ENCODE measurements at regions not wholly inside any gene's neighbourhood (a gene's known extent, or its start where the extent isn't known, plus 50 kb on each side); places are given as distances from the start of the nearest gene placed in this dataset.
A peak's percentile ranks its signal among the peaks of the same experiment; 100 is the strongest.
"Not testable (repeated sequence)": the region's sequence is repeated elsewhere in the genome, so short reads cannot be mapped to it uniquely, and the experiment has no call there.

DNA sequence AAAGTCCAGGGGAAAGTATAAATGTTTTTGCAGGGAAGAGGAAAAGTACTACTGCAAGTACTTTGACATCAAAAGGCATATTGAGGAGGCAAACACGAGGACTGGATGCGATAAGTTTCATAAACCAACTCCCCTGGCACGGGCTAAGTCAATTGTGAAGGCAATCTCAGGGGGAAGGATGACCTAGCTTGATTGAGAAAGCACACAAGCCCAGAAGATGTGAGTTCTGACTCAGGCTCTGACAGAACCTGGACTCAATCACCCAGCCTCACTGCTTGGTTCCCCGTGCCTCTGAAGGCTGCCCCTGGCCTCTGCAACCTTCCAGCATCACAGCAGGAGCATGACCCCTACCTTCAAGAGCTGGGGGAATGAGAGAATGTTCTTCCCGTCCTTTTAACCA, 93.2 kb upstream of the ZNF438 start:
- no peak for DNase-seq (ENCODE audit: low read depth)

DNA sequence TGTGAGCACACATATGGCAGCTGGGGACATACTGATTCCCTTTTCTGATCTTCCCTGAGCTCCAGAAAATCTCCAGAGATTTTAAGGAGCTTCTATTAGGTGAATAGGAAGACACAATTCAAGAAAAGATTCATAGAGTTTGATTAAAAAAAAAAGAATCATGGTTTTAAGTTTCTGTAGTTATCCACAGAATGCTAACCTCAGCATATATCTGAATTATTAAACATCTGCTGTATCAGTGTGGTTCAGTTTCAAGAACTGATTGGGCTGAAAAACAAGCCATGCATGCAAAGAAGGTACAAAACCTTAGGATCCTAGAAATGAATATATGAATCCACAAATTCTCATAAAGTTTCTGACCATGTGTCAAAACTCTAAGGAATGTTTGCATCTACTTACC, 94.1 kb upstream of the ZNF438 start:
- no peak for DNase-seq (ENCODE audit: low read depth)

DNA sequence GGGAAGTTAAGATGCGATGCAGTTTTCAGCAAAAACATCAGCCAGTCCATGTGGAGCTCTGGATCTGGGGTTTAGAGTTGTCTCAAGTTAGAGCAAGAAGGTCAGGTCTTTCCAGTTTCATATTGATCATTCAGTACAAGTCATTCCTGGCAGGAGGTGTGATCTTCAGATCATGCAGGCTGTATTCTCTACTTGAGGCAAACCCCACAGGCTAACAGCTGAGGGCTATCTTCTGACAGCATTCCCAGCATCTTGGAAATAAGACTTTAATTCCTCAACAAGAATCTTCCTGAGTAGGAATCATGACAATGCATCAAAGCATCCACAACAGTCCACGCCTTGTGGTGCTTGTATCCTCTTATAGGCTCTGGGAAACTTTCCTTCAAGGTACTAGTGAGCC, 94.9 kb upstream of the ZNF438 start:
- DNase-seq (ENCODE audit: low read depth), result no peak

DNA sequence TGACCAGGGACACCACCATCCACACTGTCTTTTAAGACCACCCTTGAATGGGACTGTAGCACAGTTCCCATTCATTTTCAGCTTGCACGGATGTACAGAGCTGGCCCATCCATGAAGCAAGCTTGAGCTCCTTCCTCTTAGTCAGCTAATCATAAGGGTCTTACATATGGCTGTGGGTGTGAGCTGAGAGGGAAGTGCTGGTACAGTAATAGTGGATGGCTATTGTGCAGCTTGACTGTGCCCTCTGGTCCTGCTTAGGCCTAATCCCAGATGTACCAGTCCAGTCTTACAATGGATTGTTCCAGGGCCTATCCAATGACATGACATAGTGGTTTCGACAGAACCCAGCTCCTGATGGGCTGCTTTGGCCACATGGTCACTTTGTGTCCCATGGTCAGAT, 96.9 kb upstream of the ZNF438 start:
- no peak for DNase-seq (ENCODE audit: low read depth)

DNA sequence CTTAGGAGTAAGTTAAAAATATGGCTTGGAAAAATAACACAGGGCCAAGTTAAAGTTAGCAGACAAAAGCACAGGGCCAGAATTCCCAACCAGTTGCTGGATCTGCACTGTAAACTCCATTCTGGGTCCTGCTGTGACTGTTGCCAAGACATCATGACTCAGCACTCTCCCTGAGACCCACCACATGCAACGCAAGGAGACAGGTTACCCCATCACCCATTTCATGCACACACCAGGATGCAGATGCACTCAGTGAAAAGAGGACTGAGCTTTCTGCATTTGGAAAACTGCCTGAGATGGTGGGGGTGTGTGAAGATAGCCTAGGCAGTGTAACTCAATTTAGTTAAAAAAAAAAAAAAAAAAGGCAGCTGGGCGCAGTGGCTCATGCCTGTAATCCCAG, 97.6 kb upstream of the ZNF438 start:
- DNase-seq (ENCODE audit: low read depth), result no peak

DNA sequence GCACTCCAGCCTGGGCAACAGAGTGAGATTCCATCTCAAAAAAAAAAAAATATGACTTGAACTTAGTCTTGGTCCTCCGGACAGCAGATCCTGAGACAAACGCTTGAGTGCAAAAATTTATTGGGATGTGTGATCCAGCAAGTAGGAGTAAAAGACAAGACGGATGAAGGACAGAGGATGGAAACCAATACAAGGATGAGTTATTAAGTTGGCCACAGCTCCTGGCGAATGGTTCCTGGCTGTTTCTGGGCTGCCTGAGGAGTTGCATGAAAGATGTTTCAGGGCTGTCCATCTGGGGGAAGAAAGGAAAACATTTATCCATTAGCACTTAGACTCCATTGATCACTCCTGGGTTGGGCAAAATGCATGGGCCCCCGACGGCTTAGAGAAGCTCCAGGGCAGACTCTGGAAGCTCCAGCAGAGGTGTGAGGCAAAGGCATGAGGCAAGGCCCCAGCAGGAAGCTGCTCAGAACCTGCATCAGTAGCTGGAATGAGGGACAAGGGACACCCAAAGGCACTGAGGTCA, 98.3 kb upstream of the ZNF438 start:
- no peak for DNase-seq (ENCODE audit: low read depth)

DNA sequence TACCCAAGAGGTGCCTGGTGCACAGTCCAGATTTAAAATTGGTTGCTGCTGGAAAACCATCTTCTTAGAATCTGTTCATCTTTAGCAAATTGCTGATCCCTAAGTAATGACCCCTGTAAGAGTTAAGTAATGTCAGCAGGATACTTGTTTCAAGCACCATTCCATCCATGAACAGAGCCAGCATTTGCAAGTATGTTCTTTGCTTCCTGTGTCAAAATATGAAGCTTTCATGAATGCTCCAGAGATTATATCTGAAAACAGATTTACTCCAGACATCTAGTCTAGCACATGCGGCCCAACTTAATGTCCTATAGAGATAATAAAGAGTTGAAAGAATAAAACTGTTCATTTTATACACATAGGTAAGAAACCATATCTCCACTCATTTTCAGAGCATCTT, 98.7 kb upstream of the ZNF438 start:
- no peak for DNase-seq (ENCODE audit: low read depth)

DNA sequence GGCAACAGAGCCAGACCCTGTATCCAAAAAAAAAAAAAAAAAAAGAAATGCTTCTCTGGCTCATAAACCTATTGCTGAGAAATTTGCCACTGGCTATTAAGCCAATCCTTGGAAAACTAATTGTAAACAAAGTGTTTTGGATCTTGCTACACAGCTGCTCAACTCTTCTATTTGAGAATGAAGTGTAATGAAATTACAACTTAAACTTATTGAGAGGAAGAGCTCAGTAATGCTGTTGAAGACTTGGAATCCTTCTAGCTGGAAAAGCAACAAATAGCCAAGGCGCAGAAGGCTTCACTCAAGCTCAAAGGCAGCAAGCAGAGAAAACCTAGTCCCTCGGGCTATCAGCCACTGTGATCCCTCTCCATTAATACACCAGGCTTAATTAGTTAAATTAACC, 99.6 kb upstream of the ZNF438 start:
- DNase-seq (ENCODE audit: low read depth), result no peak

DNA sequence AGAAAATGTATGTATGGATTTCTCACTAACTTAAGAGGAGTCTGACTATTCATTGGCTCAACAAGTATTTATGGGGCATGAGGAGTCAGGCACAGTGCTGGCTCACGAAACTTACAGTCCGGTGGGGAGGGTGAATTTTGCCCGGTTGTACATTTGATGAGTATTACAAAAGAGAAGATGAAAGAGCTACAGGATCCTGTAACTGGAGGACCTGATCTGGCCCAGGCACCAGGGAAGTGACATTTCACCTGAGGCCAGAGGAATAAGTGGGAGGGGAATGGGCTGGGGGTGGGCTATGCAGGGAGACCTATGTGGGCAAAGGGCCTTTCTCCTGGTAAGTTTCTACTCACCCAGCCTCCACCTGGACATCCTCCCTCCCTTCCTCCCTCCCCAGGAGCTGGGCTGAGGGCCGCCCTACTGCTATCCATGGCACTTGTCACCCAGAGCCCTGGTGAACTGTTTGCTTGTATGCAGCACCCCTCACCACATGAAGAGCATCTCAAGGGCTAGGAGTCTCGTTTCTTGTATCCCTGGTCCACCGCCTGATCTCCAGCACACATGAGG, 101.1 kb upstream of the ZNF438 start:
- no peak for DNase-seq (ENCODE audit: low read depth)

DNA sequence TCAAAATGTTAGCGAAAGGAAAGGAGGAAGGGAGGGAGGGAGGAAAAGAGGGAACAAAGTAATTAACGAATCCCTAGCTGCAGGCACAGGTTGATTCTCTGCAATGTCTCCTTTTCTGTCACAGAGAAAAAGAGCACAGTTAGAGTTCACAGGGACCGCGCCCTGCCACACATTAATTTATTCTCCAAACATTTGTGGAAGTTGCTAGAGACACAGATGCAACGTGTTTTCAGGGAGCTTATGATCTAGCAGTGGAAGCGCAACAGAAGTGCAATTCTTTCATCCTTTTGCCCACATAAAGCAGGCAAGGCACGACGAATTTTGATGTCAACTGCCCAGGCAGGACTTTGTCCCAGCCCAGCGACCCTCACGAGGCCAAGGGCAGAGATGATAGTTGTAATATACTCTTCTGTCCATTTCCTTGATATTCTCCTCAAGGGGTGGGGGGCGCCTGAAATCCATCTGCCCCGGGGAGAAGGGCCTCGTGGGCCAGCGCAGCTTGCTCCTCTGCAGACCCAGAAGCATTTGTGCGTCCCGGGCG, 101.7 kb upstream of the ZNF438 start:
- DNase-seq (ENCODE audit: low read depth), result no peak

DNA sequence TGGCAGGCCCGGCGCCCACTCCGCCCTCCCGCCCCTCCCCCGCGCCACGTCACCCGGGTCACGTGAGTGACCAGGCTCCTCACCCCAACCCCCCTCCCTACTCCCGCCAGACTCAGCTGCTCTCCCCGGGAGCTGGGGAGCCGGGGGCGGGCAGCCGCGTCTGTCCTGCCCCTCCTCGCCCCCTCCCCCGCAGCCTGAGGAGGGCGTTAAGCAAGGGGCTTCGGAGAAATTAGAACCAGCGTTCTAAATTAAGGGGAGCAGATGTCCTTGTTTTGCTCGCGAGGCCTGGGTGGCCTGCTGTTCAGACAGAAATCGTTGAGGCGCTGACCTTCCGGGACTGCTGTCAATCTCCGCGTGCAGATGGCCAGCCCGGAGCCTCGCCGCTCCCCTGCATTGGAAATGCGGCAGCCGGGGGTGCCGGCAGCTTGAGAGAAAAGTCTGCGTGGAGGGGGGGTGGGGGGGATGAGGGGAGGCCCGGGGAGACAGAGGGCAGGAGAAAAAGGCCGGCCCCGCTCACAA, 102.2 kb upstream of the ZNF438 start:
- DNase-seq (ENCODE audit: low read depth), result peak; percentile 62

DNA sequence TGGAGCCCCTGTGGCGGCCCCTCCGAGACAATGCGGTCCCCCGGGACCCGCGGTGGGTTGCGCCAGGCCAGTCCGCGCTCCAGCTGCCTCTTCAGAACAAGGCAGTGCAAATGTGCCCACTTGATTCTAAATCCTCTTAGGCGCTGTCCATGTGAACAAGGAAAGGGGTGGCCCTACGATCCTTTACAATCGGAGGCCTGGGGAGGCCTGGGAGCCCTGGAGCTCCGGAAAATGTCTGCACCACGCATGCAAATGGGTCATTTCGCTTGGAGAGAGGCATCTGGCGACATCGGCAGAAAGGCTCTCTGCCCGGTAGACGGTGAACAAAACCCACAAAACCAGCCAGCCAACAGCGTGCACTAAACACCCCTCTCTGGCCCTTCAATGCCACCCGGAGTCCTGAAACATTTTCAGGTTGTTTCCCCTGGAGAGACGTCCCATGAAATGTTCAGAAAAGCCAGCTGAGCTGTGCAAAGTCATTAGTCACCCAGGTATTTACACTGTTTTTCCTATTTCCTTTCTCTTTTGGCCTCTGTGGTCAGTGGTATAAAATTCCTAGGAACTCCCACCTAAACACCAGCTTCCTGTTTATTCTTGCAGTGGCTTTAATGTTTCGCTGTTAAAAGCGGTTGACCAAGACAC, 102.8 kb upstream of the ZNF438 start:
- DNase-seq (ENCODE audit: low read depth), result no peak

DNA sequence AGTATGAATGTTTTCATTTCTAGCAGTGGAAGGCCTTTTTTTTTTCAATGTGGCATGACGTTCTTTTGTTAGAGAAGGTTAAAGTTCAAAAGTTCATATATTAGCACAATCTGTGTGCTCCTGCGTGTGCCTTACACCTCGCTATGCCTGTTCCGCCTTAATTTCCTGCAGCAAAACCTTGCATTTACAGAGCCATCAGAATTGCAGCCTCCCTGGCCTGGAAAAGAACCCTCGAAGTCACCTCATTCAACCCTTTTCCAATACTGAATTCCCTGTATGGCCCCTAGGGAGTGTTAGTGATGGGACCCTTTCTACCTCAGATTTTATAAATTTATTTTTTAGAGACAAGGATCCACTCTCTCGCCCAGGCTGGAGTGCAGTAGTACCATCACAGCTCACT, 103.5 kb upstream of the ZNF438 start:
- no peak for DNase-seq (ENCODE audit: low read depth)

DNA sequence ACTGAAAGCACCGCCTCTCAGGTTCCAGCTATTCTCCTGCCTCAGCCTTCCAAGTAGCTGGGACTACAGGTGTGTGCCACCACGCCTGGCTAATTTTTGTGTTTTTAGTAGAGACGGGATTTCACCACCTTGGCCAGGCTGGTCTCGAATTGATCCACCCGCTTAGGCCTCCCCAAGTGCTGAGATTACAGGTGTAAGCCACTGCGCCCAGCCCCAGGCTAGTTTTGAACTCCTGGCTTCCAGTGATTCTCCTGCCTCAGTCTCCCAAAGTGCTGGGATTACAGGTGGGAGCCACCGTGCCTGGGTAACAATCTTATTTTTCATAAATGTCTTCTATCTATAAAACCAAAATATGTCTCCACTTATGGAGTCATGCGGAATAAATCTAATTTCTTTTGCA, 104.1 kb upstream of the ZNF438 start:
- not testable (repeated sequence) for DNase-seq (ENCODE audit: low read depth)

DNA sequence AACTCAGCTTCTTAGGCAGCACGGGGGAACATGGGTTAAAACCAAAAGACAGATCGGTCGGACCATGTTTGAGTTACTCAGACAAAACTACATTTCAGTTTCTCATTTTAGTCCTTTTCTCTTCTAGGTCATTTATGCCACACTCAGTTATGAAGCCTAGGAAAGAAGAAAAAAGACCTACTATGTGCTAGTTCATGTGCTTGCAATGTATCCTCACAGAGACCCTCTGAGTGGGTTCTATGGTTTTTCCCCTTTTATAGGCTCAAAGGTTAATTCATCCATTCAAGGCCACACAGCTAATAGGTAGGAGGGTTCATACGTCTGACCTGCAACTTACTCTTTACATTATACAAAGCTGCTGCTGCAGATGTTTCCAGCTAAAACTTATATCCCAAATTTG, 104.7 kb upstream of the ZNF438 start:
- DNase-seq (ENCODE audit: low read depth), result no peak

DNA sequence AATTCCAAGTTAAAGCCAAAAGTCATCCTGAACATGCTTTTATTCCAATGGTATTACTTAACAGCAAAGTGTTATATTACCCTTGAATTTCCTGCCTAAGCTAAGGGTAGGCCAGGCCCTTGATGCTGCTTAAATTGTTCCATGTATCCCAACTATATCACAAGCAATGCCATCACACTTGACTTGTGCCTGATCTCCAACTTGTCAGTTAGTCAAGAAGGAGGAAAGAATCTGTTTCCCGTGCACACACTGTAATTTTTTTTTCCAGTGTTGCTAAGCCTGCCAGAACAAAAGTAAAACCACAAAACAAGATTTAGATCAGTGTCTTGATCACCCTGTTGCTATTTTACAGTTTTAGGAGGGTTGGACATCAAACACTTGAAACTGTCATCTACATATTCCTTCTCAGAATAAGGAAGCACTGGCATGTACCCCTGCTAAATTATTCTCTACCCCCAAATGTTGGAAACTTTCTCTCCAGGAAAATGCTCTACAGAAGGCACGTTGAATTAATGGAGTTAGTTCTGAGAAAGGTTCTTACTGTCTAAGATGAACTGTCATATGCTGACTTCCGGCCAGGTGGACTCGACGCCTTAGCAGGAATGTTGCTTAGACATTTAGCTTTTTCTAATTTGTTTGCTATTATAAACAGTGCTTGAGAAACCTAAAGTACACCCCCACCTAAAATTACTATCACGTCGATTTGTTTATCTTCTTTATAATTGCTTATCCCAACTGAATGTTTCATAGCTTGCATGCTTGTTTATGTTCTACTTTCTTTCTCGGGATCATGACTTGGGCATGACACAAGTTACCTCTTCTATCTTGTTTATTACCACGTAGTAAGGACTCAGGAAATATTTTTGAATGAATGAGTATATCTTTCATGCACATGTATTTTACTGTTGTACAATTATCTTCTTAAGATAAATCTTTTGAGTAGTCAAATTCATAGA, 105.5 kb upstream of the ZNF438 start:
- DNase-seq (ENCODE audit: low read depth), result no peak

DNA sequence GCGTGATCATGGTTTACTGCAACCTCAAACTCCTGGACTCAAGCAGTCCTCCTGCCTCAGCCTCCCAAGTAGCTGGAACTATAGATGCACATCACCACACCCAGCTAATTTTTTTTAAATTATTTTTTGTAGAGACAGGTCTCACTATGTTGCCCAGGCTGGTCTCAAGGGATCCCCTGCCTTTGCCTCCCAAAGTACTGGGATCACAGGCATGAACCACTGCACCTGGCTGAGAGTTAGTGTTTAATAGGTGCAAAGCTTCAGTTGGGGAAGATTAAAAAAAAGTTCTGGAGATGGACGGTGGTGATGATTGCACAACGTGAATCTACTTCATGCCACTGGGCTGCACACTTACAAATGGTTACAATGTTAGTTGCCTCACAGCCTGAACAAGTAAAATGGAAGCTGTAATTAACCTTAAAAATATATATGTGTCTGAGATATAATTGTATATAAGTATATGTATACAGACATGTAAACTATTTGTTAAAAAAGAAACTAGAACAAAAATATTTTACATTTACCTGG, 106.4 kb upstream of the ZNF438 start:
- DNase-seq (ENCODE audit: low read depth), result no peak

DNA sequence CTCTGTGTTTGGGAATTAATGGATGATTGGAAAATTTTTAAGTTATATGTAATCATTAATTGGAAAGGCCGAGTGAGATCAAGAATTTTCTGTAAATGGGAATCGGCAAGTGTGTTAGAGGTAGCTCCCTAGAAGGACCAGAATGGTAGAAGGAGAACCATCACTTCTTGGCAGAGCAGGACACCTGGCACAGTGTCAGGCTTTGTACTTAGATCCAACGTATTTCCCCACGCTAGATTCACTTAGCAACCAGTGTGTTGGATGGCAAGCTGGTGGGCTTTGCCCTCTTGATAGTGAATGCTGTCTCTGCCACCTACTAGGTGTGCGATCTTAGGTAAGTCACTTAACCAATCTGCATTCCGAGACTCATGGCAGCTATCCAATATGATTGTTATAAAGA, 107.8 kb upstream of the ZNF438 start:
- DNase-seq (ENCODE audit: low read depth), result no peak

DNA sequence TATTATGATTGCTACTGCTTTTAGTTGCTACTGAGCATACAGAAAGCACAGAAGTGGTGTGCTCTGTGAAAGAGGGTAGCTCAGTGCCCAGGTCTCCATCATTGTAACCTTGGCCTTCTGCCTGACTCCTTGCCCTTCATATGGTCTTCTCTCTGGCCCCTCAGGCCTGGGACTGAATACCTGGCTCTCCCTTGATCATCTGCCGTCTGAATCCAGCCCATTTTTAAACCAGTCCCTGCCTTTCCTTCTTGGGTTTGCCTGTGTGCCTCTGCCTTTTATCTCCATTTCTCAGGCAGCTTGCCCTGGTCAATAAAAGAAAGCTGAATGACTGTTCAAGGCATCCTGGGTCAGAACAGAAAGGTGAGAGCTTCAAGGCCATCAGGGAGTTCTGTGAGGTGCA, 109.1 kb upstream of the ZNF438 start:
- no peak for DNase-seq (ENCODE audit: low read depth)

DNA sequence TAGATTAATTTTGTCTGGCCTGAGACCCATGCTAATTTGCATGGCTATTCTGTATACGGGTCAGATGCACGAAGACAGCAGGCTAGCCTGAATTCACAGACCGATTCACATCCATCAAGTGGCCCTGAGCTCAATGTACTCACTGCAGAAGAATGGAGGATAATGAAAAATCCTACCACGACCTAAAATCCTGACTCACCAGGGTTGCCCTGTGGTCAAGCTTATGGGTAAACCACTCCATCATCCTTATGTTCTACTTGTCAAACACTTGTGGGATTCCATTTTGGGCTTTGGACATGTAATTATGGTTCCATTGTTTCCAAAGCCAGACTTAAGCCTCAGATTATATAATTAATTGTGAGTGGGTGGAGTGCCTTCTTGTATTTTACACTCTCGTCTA, 110.4 kb upstream of the ZNF438 start:
- DNase-seq (ENCODE audit: low read depth), result no peak

DNA sequence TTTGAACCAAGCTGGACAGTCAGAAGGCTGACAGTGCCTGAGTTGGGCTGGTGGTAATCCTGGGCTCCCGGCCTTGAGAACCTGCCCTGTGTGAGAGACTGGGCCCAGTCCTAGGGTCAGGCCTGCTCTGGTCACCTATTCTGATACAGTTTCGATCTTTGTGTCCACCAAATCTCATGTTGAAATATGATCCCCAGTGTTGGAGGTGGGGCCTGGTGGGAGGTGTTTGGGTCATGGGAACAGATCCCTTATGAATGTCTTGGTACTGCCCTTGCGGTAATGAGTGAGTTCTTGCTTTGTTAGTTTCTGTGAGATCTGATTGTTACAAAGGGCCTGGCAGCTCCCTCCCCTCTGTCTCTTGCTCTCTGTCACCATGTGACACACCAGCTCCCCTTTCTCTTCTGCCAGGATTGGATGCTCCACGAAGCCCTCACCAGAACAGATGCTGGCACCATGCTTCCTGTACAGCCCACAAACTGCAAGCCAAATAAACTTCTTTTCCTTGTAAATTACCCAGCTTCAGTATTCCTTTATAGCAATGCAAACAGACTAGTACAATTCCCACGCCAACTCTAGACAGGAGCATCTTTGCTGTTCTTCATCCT, 111.8 kb upstream of the ZNF438 start:
- no peak for DNase-seq (ENCODE audit: low read depth)

DNA sequence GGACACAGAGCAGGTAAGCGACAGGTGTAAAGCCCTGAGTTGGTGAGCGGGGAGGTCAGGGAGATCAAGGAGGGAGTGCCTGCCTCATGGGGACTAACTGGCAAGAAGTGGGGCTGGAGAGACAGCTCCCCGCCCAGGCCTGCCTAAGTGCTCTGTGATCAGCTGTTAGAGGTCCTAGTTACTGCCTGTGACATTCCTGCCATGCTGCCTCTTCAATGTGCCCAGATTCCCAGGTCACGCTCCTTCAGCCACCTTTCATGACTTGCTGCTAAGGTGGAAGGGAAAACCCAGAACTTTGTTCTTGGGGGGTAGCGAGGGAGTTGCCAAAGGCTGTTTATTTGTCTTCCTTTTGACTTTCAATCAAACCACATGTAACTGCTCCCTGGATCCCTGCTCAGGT, 114.3 kb upstream of the ZNF438 start:
- no peak for DNase-seq (ENCODE audit: low read depth)

All from activated T-cell treated with anti-CD3 and anti-CD28 coated beads for 1 hour (primary cell).